ENCODE measurements at regions not wholly inside any gene's neighbourhood (a gene's known extent, or its start where the extent isn't known, plus 50 kb on each side); places are given as distances from the start of the nearest gene placed in this dataset.

DNA sequence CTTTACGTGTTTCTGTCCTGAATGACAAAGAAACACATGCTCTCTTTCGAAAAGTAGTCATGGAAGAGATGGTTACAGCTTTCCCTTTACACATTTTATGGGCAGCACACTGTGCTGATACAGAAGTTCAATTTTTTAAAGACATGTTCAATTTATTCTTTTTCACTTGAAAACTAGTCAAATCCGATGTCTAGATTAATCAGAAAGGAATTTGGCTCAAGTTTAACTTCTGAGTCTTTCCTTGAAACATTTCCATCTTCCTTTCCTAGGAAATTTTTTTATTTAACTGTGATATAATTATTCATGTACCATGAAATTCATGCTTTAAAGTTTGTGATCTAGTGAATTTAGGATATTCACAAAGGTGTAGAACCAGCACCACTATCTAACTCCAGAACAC, 360.1 kb downstream of the TNS3 start:
- TF ChIP-seq ZNF384 (IDR thresholded peaks at IDR 0.05): no peak
- TF ChIP-seq BHLHE40 (IDR thresholded peaks at IDR 0.05; ENCODE audit: borderline replicate concordance): no peak
- ChIA-PET POLR2A (no interaction called here), CTCF (no interaction called here)
- DNase-seq (ENCODE audit: extremely low spot score): no peak

- POLR2A ChIA-PET: no interaction called here
- CTCF ChIA-PET: no interaction called here
- DNase-seq (ENCODE audit: extremely low spot score): no peak
- TF ChIP-seq SUZ12 (IDR thresholded peaks at IDR 0.05): no peak
- TF ChIP-seq ARNT (IDR thresholded peaks at IDR 0.05): no peak
- no peak for TF ChIP-seq NFRKB (IDR thresholded peaks at IDR 0.05)
- TF ChIP-seq FOXA1 (IDR thresholded peaks at IDR 0.05): no peak
- no peak for TF ChIP-seq SP1 (IDR thresholded peaks at IDR 0.05)
- no peak for TF ChIP-seq CTBP1 (IDR thresholded peaks at IDR 0.05; ENCODE audit: borderline replicate concordance)
- no peak for TF ChIP-seq PKNOX1 (IDR thresholded peaks at IDR 0.05)
- no peak for TF ChIP-seq BHLHE40 (IDR thresholded peaks at IDR 0.05; ENCODE audit: borderline replicate concordance)
- TF ChIP-seq ZNF384 (IDR thresholded peaks at IDR 0.05): no peak
- TF ChIP-seq L3MBTL2 (conservative IDR thresholded peaks at IDR 0.05): no peak
- TF ChIP-seq FOXK2 (IDR thresholded peaks at IDR 0.05): no peak
- no peak for TF ChIP-seq HDGF (IDR thresholded peaks at IDR 0.05; ENCODE audit: borderline replicate concordance)
- TF ChIP-seq TARDBP (IDR thresholded peaks at IDR 0.05): no peak
- TF ChIP-seq FOXM1 (IDR thresholded peaks at IDR 0.05; ENCODE audit: borderline replicate concordance): no peak
- TF ChIP-seq LEF1 (IDR thresholded peaks at IDR 0.05; ENCODE audit: borderline replicate concordance): no peak
- TF ChIP-seq ELF4 (IDR thresholded peaks at IDR 0.05): no peak
These were observed 363.3 kb downstream of the TNS3 start for GRCh38 chr7:47218378-47219176.

DNA sequence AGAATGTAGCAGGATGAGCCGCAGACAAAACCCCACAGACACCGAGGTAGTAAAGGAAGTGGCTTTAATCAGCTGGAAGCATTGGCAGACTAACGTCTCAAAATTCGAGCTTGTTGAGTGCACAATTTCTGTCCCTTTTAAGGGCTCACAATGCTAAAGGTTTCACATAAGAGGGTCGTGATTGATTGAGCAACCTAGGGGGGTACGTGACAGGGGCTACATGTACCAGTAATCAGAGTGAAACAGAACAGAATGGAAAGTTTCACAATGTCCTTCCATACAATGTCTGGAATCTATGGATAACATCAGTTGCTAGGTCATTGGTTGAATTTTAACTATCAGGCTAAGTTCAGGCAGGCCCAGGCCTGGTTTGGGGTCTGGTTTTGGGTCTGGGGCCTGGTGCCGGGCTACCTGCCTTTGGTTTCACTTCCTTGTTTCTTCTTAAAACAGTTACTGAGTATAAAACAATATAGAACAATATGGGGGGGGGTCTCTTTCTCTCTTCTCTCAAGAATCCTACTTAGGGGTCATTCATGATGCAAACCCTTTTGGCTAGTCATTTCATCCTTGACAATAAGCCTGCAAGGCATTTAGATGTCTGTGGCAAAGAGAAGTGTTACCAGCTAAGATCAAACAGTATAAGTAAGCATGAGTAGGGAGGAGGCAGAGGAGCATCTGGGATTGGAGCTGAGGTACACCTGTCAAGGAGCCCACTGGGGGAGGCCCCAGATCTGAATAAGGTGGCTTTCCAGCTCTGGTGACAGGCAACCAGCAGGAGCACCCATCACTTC, 364.1 kb downstream of the TNS3 start:
- no peak for DNase-seq (ENCODE audit: extremely low spot score)
- POLR2A ChIA-PET: no interaction called here
- TF ChIP-seq NFRKB (IDR thresholded peaks at IDR 0.05) (no peak), SUZ12 (IDR thresholded peaks at IDR 0.05) (no peak), ELF4 (IDR thresholded peaks at IDR 0.05) (no peak), ZNF384 (IDR thresholded peaks at IDR 0.05) (no peak), SP1 (IDR thresholded peaks at IDR 0.05) (no peak), L3MBTL2 (conservative IDR thresholded peaks at IDR 0.05) (no peak), FOXM1 (IDR thresholded peaks at IDR 0.05; ENCODE audit: borderline replicate concordance) (no peak)
- CTCF ChIA-PET: no interaction called here

- POLR2A ChIA-PET: no interaction called here
- no peak for DNase-seq (ENCODE audit: extremely low spot score)
- CTCF ChIA-PET: no interaction called here
- TF ChIP-seq L3MBTL2 (conservative IDR thresholded peaks at IDR 0.05) (no peak), FOXK2 (IDR thresholded peaks at IDR 0.05) (no peak), FOXA1 (IDR thresholded peaks at IDR 0.05) (no peak), HDGF (IDR thresholded peaks at IDR 0.05; ENCODE audit: borderline replicate concordance) (no peak), SP1 (IDR thresholded peaks at IDR 0.05) (no peak), PKNOX1 (IDR thresholded peaks at IDR 0.05) (no peak), SUZ12 (IDR thresholded peaks at IDR 0.05) (no peak), FOXM1 (IDR thresholded peaks at IDR 0.05; ENCODE audit: borderline replicate concordance) (no peak), TARDBP (IDR thresholded peaks at IDR 0.05) (no peak), BHLHE40 (IDR thresholded peaks at IDR 0.05; ENCODE audit: borderline replicate concordance) (no peak), CTBP1 (IDR thresholded peaks at IDR 0.05; ENCODE audit: borderline replicate concordance) (no peak), ELF4 (IDR thresholded peaks at IDR 0.05) (no peak), ZNF384 (IDR thresholded peaks at IDR 0.05) (no peak), NFRKB (IDR thresholded peaks at IDR 0.05) (no peak), LEF1 (IDR thresholded peaks at IDR 0.05; ENCODE audit: borderline replicate concordance) (no peak), ARNT (IDR thresholded peaks at IDR 0.05) (no peak)
These were observed 364.8 kb downstream of the TNS3 start for GRCh38 chr7:47217086-47217485.

DNA sequence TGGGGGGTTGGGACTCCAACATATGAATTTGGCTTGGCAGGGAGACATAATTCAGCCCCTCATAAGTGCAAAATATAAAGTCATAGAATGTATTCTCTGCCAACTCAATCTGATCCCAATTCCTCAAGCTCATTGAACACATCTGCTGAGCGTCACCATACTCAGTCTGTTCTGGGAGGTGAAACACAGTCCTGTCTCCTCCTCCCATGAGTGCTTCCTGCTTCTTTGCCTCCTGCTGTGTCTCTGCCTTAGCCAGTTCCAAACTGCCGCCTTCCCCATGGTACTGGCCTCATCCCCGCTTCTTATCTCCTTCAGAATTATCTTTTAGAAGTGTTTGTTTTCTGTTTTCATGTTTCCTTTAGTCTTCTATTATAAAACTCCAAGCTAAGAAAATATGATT, 365.5 kb downstream of the TNS3 start:
- ChIA-PET POLR2A (no interaction called here), CTCF (no interaction called here)
- DNase-seq (ENCODE audit: extremely low spot score): no peak
- TF ChIP-seq SUZ12 (IDR thresholded peaks at IDR 0.05) (no peak), ARNT (IDR thresholded peaks at IDR 0.05) (no peak), FOXK2 (IDR thresholded peaks at IDR 0.05) (no peak), NFRKB (IDR thresholded peaks at IDR 0.05) (no peak), ZNF384 (IDR thresholded peaks at IDR 0.05) (no peak)

- DNase-seq (ENCODE audit: extremely low spot score): no peak
- ChIA-PET CTCF (no interaction called here), POLR2A (no interaction called here)
- no peak for TF ChIP-seq ELF4 (IDR thresholded peaks at IDR 0.05)
- no peak for TF ChIP-seq TARDBP (IDR thresholded peaks at IDR 0.05)
- TF ChIP-seq BHLHE40 (IDR thresholded peaks at IDR 0.05; ENCODE audit: borderline replicate concordance): no peak
- no peak for TF ChIP-seq ZNF384 (IDR thresholded peaks at IDR 0.05)
- no peak for TF ChIP-seq HDGF (IDR thresholded peaks at IDR 0.05; ENCODE audit: borderline replicate concordance)
- no peak for TF ChIP-seq CTBP1 (IDR thresholded peaks at IDR 0.05; ENCODE audit: borderline replicate concordance)
- TF ChIP-seq SP1 (IDR thresholded peaks at IDR 0.05): no peak
- no peak for TF ChIP-seq ARNT (IDR thresholded peaks at IDR 0.05)
- no peak for TF ChIP-seq FOXM1 (IDR thresholded peaks at IDR 0.05; ENCODE audit: borderline replicate concordance)
- no peak for TF ChIP-seq LEF1 (IDR thresholded peaks at IDR 0.05; ENCODE audit: borderline replicate concordance)
- TF ChIP-seq PKNOX1 (IDR thresholded peaks at IDR 0.05): no peak
- no peak for TF ChIP-seq FOXA1 (IDR thresholded peaks at IDR 0.05)
- no peak for TF ChIP-seq NFRKB (IDR thresholded peaks at IDR 0.05)
- TF ChIP-seq L3MBTL2 (conservative IDR thresholded peaks at IDR 0.05): no peak
- no peak for TF ChIP-seq SUZ12 (IDR thresholded peaks at IDR 0.05)
- no peak for TF ChIP-seq FOXK2 (IDR thresholded peaks at IDR 0.05)
These were observed 366.3 kb downstream of the TNS3 start for GRCh38 chr7:47215640-47216039.

Data from HEK293T (cell line).